ENCODE measurements at regions not wholly inside any gene's neighbourhood (a gene's known extent, or its start where the extent isn't known, plus 50 kb on each side); places are given as distances from the start of the nearest gene placed in this dataset.

GRCh38 chr6:40262363-40262762 lies 324.8 kb downstream of the LRFN2 start:
- TF ChIP-seq RFX1 (IDR thresholded peaks at IDR 0.05): no peak
- no peak for TF ChIP-seq CEBPZ (IDR thresholded peaks at IDR 0.05; ENCODE audit: low read length)
- no peak for TF ChIP-seq ZNF205 (CRISPR knock-in tag; IDR thresholded peaks at IDR 0.05)
- TF ChIP-seq CTCF (CRISPR knock-in tag; IDR thresholded peaks at IDR 0.05): no peak
- TF ChIP-seq HMG20A (CRISPR knock-in tag; IDR thresholded peaks at IDR 0.05; ENCODE audit: borderline replicate concordance): no peak
- no peak for TF ChIP-seq TAF1 (CRISPR knock-in tag; IDR thresholded peaks at IDR 0.05)
- no peak for TF ChIP-seq ZNF629 (CRISPR knock-in tag; conservative IDR thresholded peaks at IDR 0.05)
- TF ChIP-seq MAFK (conservative IDR thresholded peaks at IDR 0.05 in 1 of 2, IDR thresholded peaks at IDR 0.05 in 1 of 2; ENCODE audit: low read length in 2 of 2): no peak
- no peak for TF ChIP-seq BRD4 (CRISPR knock-in tag; IDR thresholded peaks at IDR 0.05)
- TF ChIP-seq ZNF354B (CRISPR knock-in tag; IDR thresholded peaks at IDR 0.05): no peak
- TF ChIP-seq PHF8 (CRISPR knock-in tag; IDR thresholded peaks at IDR 0.05): no peak
- TF ChIP-seq, protein P1, sequence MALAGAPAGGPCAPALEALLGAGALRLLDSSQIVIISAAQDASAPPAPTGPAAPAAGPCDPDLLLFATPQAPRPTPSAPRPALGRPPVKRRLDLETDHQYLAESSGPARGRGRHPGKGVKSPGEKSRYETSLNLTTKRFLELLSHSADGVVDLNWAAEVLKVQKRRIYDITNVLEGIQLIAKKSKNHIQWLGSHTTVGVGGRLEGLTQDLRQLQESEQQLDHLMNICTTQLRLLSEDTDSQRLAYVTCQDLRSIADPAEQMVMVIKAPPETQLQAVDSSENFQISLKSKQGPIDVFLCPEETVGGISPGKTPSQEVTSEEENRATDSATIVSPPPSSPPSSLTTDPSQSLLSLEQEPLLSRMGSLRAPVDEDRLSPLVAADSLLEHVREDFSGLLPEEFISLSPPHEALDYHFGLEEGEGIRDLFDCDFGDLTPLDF (CRISPR knock-in tag; IDR thresholded peaks at IDR 0.05): no peak
- TF ChIP-seq, protein P2, sequence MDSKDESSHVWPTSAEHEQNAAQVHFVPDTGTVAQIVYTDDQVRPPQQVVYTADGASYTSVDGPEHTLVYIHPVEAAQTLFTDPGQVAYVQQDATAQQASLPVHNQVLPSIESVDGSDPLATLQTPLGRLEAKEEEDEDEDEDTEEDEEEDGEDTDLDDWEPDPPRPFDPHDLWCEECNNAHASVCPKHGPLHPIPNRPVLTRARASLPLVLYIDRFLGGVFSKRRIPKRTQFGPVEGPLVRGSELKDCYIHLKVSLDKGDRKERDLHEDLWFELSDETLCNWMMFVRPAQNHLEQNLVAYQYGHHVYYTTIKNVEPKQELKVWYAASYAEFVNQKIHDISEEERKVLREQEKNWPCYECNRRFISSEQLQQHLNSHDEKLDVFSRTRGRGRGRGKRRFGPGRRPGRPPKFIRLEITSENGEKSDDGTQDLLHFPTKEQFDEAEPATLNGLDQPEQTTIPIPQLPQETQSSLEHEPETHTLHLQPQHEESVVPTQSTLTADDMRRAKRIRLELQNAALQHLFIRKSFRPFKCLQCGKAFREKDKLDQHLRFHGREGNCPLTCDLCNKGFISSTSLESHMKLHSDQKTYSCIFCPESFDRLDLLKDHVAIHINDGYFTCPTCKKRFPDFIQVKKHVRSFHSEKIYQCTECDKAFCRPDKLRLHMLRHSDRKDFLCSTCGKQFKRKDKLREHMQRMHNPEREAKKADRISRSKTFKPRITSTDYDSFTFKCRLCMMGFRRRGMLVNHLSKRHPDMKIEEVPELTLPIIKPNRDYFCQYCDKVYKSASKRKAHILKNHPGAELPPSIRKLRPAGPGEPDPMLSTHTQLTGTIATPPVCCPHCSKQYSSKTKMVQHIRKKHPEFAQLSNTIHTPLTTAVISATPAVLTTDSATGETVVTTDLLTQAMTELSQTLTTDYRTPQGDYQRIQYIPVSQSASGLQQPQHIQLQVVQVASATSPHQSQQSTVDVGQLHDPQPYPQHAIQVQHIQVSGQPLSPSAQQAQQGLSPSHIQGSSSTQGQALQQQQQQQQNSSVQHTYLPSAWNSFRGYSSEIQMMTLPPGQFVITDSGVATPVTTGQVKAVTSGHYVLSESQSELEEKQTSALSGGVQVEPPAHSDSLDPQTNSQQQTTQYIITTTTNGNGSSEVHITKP (CRISPR knock-in tag; IDR thresholded peaks at IDR 0.05; ENCODE audit: low read depth): no peak
